Activated CD4-positive, alpha-beta T cell treated with anti-CD3 and anti-CD28 coated beads for 1 hour (primary cell): ENCODE measurements at regions not wholly inside any gene's neighbourhood (a gene's known extent, or its start where the extent isn't known, plus 50 kb on each side); places are given as distances from the start of the nearest gene placed in this dataset.

Experiments
- DNase-seq: peaks from one replicate; pipeline ENCODE4 v3.0.0-alpha.2; 2020

GRCh38 chr12:65630555-65630954, 193.7 kb upstream of the HMGA2 start:
- no peak for DNase-seq

- no peak for DNase-seq
Measured at GRCh38 chr12:65631621-65632111, 192.6 kb upstream of the HMGA2 start.

GRCh38 chr12:65632131-65632855, 192.0 kb upstream of the HMGA2 start:
- no peak for DNase-seq

GRCh38 chr12:65634061-65634460, 190.2 kb upstream of the HMGA2 start:
- no peak for DNase-seq

GRCh38 chr12:65634626-65635331, 189.5 kb upstream of the HMGA2 start:
- no peak for DNase-seq

- no peak for DNase-seq
Measured at GRCh38 chr12:65636436-65636835, 187.8 kb upstream of the HMGA2 start.

GRCh38 chr12:65637150-65637549, 187.1 kb upstream of the HMGA2 start:
- no peak for DNase-seq

DNA sequence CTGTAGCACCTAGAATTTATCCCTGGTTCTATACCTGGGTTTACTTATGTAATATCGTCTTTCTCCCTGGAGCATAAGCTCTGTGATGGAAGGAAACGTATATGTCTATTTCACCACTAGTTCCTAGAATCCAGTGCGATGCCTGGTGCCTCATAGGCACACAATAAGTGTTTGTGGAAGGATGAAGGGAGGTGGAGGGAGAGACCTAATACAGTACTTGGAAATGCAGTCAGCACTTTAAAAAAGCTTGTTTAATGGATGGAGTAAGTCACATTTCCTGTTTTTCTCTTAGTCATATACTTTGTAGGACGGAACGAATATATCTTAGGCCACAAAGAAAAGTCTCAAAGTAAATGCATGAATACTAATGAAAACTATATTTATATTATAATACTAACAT, 186.5 kb upstream of the HMGA2 start:
- DNase-seq: no peak

DNA sequence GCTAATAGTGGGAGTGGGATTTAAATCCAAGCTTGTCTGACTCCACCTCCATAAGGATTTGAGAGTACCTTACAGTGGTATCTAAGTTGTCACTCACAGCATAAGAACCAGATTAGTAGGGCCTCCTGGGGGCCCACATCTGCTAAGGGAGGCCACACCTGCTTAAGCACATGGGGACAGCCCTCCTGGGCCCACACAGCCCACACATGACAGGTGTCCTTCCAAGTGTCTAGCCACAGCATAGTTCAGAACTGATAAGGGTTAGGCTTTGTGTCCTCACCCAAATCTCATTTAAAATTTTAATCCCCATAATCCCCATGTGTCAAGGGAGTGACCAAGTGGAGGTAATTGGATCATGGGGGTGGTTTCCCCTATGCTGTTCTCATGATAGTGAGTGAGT, 186.0 kb upstream of the HMGA2 start:
- no peak for DNase-seq

DNA sequence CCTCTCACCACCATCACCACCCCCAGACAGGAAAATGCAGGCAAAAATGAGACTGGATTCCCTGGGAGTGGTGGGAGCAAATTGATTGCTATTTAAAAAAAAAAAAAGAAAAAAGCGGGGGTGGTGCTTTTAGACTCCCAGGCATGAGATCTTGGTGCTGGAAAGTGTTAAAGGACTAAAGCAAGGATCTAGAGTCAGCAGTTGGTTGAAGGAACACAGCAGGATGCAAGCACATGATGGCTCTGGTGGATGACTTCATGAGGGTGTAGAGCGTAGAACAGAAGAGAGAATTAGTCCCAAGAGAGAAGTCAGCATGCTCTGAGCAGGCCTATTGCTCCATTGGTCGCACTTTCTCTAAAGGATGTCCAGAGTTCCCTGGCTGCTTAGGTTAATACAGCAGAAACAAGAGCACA, 183.8 kb upstream of the HMGA2 start:
- DNase-seq: no peak

DNA sequence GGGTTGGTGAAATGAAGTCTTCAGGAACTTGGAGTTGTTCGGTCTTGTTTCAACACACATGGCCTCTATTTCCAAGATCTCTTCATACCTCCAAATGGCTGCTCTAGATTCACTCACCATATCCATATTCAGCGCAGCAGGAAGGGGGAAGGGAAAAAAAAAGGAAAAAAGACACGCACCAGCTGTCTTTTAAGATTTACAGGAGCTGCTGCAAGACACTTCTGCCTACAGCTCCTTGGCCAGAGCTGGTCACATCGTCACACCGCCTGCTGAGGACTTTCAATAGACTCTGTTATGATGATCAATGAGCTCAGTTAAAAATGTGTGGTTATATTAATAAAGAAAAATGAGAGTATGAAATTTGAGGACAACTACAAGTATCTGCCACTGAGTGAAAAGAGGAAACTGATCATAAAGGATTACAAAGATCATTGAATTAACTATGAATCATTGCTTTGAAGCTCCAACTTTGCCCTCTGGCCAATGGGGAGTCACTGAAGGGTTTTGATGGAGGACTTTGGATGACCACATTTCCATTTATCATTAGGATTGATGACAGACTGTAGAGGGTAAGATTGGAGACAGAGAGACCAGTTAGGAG, 182.1 kb upstream of the HMGA2 start:
- no peak for DNase-seq

DNA sequence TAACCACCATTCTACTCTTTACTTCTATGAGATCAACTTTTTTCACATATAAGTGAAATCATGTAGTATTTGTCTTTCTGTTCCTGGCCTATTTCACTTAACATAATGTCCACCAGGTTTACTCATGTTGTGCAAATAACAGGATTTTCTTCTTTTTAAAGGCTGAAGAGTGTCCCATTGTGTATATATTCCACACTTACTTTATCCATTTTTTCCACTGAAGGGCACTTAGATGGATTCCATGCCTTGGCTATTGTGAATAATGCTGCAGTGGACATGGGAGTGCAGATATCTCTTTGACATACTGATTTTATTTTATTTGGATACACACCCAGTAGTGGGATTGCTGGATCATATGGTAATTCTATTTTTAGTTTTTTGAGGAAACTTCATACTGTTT, 181.1 kb upstream of the HMGA2 start:
- no peak for DNase-seq

DNA sequence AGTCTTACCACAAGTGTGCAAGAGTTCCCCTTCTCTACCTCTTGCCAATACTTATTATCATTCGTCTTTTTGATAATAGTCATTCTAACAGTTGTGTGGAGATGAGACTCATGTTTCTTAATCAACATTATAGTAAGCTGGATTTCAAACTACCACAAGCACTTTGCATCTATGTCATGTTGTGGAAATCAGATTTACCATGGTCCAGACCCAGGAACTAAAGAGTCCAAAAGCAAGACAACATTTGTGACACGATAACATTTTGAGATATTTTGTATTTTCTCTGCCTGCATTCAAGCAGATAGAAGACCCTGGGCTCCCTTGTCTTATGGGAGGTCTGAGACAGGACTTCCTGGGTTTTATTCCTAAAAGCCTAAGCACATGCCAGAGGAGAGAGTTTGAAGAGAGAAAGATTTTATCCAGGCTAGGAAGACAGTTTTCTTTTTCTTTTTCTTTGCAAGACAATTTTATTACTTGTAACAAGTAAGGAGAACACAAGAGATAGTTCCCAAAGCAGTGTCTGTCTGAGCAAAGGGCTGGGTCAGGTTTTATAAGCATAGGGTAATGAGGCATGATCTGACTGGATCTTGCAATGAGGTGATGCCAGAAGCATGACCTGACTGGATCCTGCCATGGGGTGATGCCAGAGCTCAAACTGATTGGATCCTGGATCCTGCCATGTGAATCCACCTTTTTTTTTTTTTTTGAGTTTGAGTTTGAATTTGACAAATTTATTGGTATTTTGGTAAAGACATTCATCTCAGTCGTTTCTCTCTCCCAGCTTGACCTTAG, 180.5 kb upstream of the HMGA2 start:
- DNase-seq: no peak

GRCh38 chr12:65646127-65646643, 178.1 kb upstream of the HMGA2 start:
- DNase-seq: no peak

- DNase-seq: no peak
Measured at GRCh38 chr12:65647074-65647473, 177.2 kb upstream of the HMGA2 start.

DNA sequence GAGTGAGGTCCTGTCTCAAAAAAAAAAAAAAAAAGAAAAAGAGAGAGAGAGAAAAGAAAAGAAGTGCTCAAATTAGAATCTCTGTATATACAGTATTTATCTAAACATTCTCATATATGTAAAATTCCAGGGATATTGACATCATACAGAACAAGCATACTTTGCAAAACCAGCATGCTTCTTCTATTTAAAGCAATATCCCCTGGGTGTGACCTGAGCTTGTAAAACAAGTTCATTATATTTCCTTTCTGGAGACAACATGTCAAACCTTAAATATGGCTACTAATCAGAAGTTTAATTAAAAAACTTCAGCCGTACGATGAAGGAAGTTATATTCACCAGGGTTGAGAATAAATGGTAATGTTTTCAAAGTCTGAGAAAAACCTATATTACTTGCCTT, 175.8 kb upstream of the HMGA2 start:
- no peak for DNase-seq

DNA sequence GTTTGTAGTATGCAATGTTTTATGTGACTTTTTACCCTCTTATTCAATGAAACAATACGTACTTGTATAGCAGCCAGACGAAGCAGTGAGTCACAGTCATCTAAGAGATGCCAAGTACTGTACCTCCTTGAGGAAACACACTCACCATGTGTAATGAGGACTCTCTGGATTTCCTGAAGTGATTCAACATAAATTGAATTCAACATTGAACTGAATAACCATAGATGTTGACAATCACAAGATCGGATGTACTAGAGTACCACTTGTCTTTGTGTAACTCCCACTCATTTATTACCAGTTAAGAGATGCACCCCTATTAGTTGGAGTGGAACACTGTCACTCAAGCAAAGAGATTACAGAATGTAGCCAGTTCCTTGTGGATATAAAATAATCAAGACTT, 175.2 kb upstream of the HMGA2 start:
- DNase-seq: no peak

GRCh38 chr12:65651060-65651459, 173.2 kb upstream of the HMGA2 start:
- no peak for DNase-seq

DNA sequence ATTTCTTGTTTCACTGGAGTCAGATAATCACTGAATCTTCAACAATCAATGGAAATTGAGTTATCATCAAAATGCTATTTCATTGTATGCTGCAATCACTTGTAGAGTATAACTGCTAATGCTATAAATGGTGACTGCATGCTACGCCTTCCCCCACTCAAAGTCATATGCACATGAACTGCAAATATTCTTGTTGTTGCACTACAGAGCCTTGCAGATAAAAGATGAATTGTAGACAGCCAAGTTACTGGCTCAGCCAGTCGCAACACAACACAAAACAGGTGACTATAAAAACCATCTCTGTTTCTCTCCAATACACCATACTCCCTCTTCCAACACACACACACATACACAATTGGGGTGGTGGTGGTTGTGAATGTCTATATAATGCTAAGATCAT, 171.0 kb upstream of the HMGA2 start:
- DNase-seq: no peak

DNA sequence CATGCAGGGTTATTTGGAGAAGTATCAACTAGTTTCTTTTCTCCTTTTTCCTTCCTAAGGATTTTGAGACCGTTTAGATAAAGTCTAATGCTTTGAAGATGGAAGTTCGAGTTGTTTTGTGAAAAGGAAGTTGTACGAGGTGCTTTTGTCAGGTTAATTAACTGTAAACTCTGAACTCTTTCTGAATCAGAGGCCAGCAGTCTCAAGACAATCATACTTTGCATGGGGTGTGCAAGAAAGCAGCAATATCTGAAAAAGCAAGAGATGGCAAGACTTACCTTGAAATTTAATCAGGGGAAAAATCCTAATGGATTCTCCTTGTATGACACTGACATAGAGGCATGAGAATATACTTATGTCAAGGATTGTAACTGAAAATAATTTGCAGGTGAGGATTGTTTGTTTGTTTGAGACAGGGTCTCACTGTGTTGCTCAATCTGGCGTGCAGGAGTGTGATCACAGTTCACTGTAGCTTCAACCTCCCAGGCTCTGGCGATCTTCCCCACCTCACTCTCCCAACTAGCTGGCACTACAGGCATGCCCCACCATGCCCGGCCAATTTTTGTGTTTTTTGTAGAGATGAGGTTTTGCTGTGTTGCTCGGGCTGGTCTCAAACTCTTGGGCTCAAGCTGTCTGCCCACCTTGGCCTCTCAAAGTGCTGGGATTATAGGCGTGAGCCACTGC, 170.2 kb upstream of the HMGA2 start:
- DNase-seq: no peak

DNA sequence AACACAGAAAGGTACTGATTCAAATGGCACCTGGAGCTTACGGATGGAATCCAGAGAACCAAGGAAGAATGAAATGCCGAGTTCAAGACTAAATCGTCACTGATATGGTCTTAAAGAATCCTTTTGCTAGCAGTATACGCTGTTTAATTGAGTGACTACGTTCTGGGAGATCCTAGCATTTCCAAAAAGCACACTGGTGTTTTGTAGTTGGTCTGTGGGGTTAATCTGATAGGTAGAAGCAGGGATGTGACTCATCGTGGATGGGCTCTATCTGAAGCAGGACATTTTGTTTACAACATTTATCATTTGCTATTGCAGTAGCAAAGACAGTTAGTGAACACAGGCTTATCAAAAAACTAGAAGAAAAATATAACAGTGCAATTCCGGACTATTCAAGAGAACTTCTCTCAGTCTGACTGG, 169.2 kb upstream of the HMGA2 start:
- DNase-seq: no peak

DNA sequence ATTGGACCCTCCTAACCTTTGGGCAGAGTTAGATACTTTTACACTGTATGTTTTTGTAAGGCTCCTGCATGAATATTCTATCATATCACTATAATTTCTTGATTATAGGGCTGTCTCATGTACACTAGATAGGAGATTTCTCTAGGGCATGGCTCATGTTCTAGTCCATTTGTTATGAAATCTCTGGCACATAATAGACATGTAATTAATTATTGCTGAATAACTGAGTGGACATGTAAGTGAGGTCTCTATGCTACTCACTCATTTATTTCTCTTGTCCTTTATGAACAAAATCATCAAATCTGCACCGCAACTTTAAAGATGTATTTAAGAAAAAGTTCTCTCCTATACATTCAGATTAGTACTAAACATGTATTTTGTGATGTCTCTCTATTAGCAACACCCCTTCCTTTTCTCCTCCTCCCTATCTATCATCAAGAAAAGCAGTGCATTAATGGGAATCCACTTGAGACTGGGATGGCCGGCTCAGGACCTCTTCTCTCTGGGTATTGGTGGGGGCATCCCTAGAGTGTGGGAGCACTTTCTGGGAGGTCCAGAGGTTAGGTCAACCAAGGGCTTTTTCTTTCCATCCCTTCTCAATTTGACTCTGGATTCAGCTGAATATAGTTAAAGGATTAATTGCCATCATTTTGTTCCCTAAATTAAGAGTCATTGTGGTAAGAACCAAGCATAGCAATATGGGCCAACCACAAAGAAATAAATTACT, 168.0 kb upstream of the HMGA2 start:
- DNase-seq: no peak
